ENCODE measurements at regions not wholly inside any gene's neighbourhood (a gene's known extent, or its start where the extent isn't known, plus 50 kb on each side); places are given as distances from the start of the nearest gene placed in this dataset.

GRCh38 chr2:121135168-121135853 is 149.7 kb downstream of the TFCP2L1 start:
- TF ChIP-seq EZH2 (IDR thresholded peaks at IDR 0.05; ENCODE audit: low read length, unreplicated experiment) = no peak
- no peak for TF ChIP-seq EZH2phosphoT487 (IDR thresholded peaks at IDR 0.05; ENCODE audit: borderline replicate concordance, low read length)
- no peak for TF ChIP-seq CTCF (conservative IDR thresholded peaks at IDR 0.05; ENCODE audit: low read depth, low read length)
- ATAC-seq = no peak
- no peak overlapping the region for H3K27ac ChIP-seq (ENCODE audit: low read length)
- H3K4me1 ChIP-seq (ENCODE audit: insufficient read depth, low read length) = no peaks in the 10 kb centered on the region
- H4K20me1 ChIP-seq (ENCODE audit: low read length) = no peaks in the 10 kb centered on the region
- H3K9ac ChIP-seq (ENCODE audit: low read length) = no peak overlapping the region
- no peaks in the 10 kb centered on the region for H3F3A ChIP-seq (ENCODE audit: low read length, unreplicated experiment)
- H3K4me2 ChIP-seq (ENCODE audit: low read length) = no peak overlapping the region
- BruUV-seq (replicated peaks) = no TSS peak
- no peaks in the 10 kb centered on the region for H3K9me2 ChIP-seq (replicated peaks; ENCODE audit: low read length)
- H3K79me2 ChIP-seq (ENCODE audit: low read length) = no peaks in the 10 kb centered on the region
- no peaks in the 10 kb centered on the region for H3K9me3 ChIP-seq (ENCODE audit: low read length)
- intact Hi-C loops (cut with micrococcal nuclease) = no loop called here
- POLR2A ChIA-PET (ENCODE audit: unreplicated experiment) = no interaction called here
- H3K36me3 ChIP-seq (ENCODE audit: low read depth, low read length) = no peaks in the 10 kb centered on the region
- peak; percentile 6 for DNase-seq
- H3K4me3 ChIP-seq (ENCODE audit: low read length) = no peak overlapping the region
- H3K27me3 ChIP-seq (ENCODE audit: low read length) = no peaks in the 10 kb centered on the region
- no peak overlapping the region for H2AFZ ChIP-seq (ENCODE audit: low read length)
- CTCF ChIA-PET = no interaction called here

- Histone ChIP-seq H3K27me3 (ENCODE audit: low read length) (no peaks in the 10 kb centered on the region), H3K9ac (ENCODE audit: low read length) (no peak overlapping the region), H3K4me2 (ENCODE audit: low read length) (no peak overlapping the region), H4K20me1 (ENCODE audit: low read length) (no peaks in the 10 kb centered on the region), H3K27ac (ENCODE audit: low read length) (no peak overlapping the region), H3K9me2 (replicated peaks; ENCODE audit: low read length) (no peaks in the 10 kb centered on the region), H2AFZ (ENCODE audit: low read length) (no peak overlapping the region), H3K36me3 (ENCODE audit: low read depth, low read length) (no peaks in the 10 kb centered on the region), H3K9me3 (ENCODE audit: low read length) (no peaks in the 10 kb centered on the region), H3K4me1 (ENCODE audit: insufficient read depth, low read length) (no peaks in the 10 kb centered on the region), H3K4me3 (ENCODE audit: low read length) (no peak overlapping the region), H3F3A (ENCODE audit: low read length, unreplicated experiment) (no peaks in the 10 kb centered on the region), H3K79me2 (ENCODE audit: low read length) (no peaks in the 10 kb centered on the region)
- no TSS peak for BruUV-seq (replicated peaks)
- intact Hi-C loops (cut with micrococcal nuclease) = no loop called here
- DNase-seq (no peak), ATAC-seq (no peak)
- TF ChIP-seq EZH2phosphoT487 (IDR thresholded peaks at IDR 0.05; ENCODE audit: borderline replicate concordance, low read length) (no peak), CTCF (conservative IDR thresholded peaks at IDR 0.05; ENCODE audit: low read depth, low read length) (no peak), EZH2 (IDR thresholded peaks at IDR 0.05; ENCODE audit: low read length, unreplicated experiment) (no peak)
- CTCF ChIA-PET = no interaction called here
- POLR2A ChIA-PET (ENCODE audit: unreplicated experiment) = no interaction called here
Measured at GRCh38 chr2:121136323-121136722, 148.7 kb downstream of the TFCP2L1 start.

- Histone ChIP-seq H3F3A (ENCODE audit: low read length, unreplicated experiment) (no peaks in the 10 kb centered on the region), H4K20me1 (ENCODE audit: low read length) (no peaks in the 10 kb centered on the region), H3K27ac (ENCODE audit: low read length) (no peak overlapping the region), H3K4me2 (ENCODE audit: low read length) (no peak overlapping the region), H3K4me1 (ENCODE audit: insufficient read depth, low read length) (no peaks in the 10 kb centered on the region), H3K4me3 (ENCODE audit: low read length) (no peak overlapping the region), H3K9ac (ENCODE audit: low read length) (no peak overlapping the region), H3K79me2 (ENCODE audit: low read length) (no peaks in the 10 kb centered on the region), H2AFZ (ENCODE audit: low read length) (no peak overlapping the region), H3K36me3 (ENCODE audit: low read depth, low read length) (no peaks in the 10 kb centered on the region), H3K27me3 (ENCODE audit: low read length) (no peaks in the 10 kb centered on the region), H3K9me3 (ENCODE audit: low read length) (no peaks in the 10 kb centered on the region), H3K9me2 (replicated peaks; ENCODE audit: low read length) (no peaks in the 10 kb centered on the region)
- ChIA-PET POLR2A (ENCODE audit: unreplicated experiment) (no interaction called here), CTCF (no interaction called here)
- intact Hi-C loops (cut with micrococcal nuclease) = no loop called here
- TF ChIP-seq EZH2phosphoT487 (IDR thresholded peaks at IDR 0.05; ENCODE audit: borderline replicate concordance, low read length) (no peak), EZH2 (IDR thresholded peaks at IDR 0.05; ENCODE audit: low read length, unreplicated experiment) (no peak)
- DNase-seq (no peak), ATAC-seq (no peak)
- no TSS peak for BruUV-seq (replicated peaks)
Measured at GRCh38 chr2:121137571-121137970, 147.4 kb downstream of the TFCP2L1 start.

Measured in PC-3 (cell line).